IMR-90 (cell line): ENCODE measurements at regions not wholly inside any gene's neighbourhood (a gene's known extent, or its start where the extent isn't known, plus 50 kb on each side); places are given as distances from the start of the nearest gene placed in this dataset.
"Not testable (repeated sequence)": the region's sequence is repeated elsewhere in the genome, so short reads cannot be mapped to it uniquely, and the experiment has no call there.

Experiments
- ATAC-seq: fragments of 200-7000 bp; cut with Tn5 transposase; 2 replicates; pipeline ENCODE4 v1.9.1; 2020; ENCODE audit warnings: low read depth, mild to moderate bottlenecking, moderate library complexity
- BruUV-seq: library from RNA; stranded (reverse); fragments of 400-500 nt; replicated peaks from 2 replicates; lab custom pipeline; 2021; lab: Mats Ljungman, UMichigan
- CTCF ChIA-PET: fragments of 300-600 bp; formaldehyde crosslinking; extraction: SDS; loops from one replicate; lab custom pipeline; 2021; ENCODE audit warnings: antibody characterized with exemption; lab: Yijun Ruan, JAX
- POLR2A ChIA-PET: fragments of 300-600 bp; sonication (Branson Sonifier 250); formaldehyde crosslinking; loops from one replicate; lab custom pipeline; 2022; ENCODE audit warnings: antibody characterized with exemption; ENCODE audit not compliant: unreplicated experiment; lab: Charles Lee
- DNase-seq: peaks from one replicate; pipeline ENCODE4 v3.0.0; 2013
- H2AFZ ChIP-seq: replicated peaks from 2 replicates; pipeline ENCODE3; 2013; ENCODE audit warnings: low read length, mild to moderate bottlenecking; ENCODE audit not compliant: poor library complexity
- H2AK5ac ChIP-seq: 2 replicates; pipeline ENCODE4 v1.6.1; 2013; ENCODE audit warnings: low read depth, low read length, inconsistent platforms
- H2AK9ac ChIP-seq: replicated peaks from 2 replicates; pipeline ENCODE3; 2013; ENCODE audit warnings: mild to moderate bottlenecking, low read depth, low read length, moderate library complexity; ENCODE audit not compliant: poor library complexity
- H2BK120ac ChIP-seq: 2 replicates; pipeline ENCODE4 v1.6.1; 2013; ENCODE audit warnings: low read depth, low read length, inconsistent platforms
- H2BK15ac ChIP-seq: 3 replicates; pipeline ENCODE4 v1.6.1; 2013; ENCODE audit warnings: low read depth, low read length, inconsistent platforms
- H2BK20ac ChIP-seq: 2 replicates; pipeline ENCODE4 v1.6.1; 2013; ENCODE audit warnings: low read depth, mild to moderate bottlenecking, inconsistent platforms, low read length, moderate library complexity
- H2BK5ac ChIP-seq: 2 replicates; pipeline ENCODE4 v1.6.1; 2013; ENCODE audit warnings: mild to moderate bottlenecking, low read depth, low read length, inconsistent platforms; ENCODE audit not compliant: poor library complexity, severe bottlenecking
- H3K14ac ChIP-seq: replicated peaks from 2 replicates; pipeline ENCODE4 v1.6.1; 2013; ENCODE audit warnings: low read depth, low read length, inconsistent platforms
- H3K18ac ChIP-seq: 2 replicates; pipeline ENCODE4 v1.6.1; 2013; ENCODE audit warnings: low read depth, low read length, control low read depth
- H3K23ac ChIP-seq: 2 replicates; pipeline ENCODE4 v1.6.1; 2013; ENCODE audit warnings: low read depth, low read length, inconsistent platforms
- H3K27ac ChIP-seq: 2 replicates; pipeline ENCODE4 v1.5.1; 2013; ENCODE audit warnings: mild to moderate bottlenecking, control low read depth, low read length; ENCODE audit not compliant: insufficient read depth
- H3K27me3 ChIP-seq: 2 replicates; pipeline ENCODE4 v1.6.1; 2013; ENCODE audit warnings: low read length; ENCODE audit not compliant: control insufficient read depth, insufficient read depth
- H3K36me3 ChIP-seq: 2 replicates; pipeline ENCODE4 v1.6.1; 2013; ENCODE audit warnings: low read length, mixed read lengths; ENCODE audit not compliant: control insufficient read depth, insufficient read depth
- H3K4ac ChIP-seq: 2 replicates; pipeline ENCODE4 v1.6.1; 2013; ENCODE audit warnings: low read depth, low read length, inconsistent platforms
- H3K4me1 ChIP-seq: 2 replicates; pipeline ENCODE4 v1.6.1; 2013; ENCODE audit warnings: low read length, mixed read lengths; ENCODE audit not compliant: control insufficient read depth, insufficient read depth
- H3K4me2 ChIP-seq: 2 replicates; pipeline ENCODE4 v1.6.1; 2013; ENCODE audit warnings: low read depth, mild to moderate bottlenecking, control low read depth, low read length, moderate library complexity
- H3K4me3 ChIP-seq: 2 replicates; pipeline ENCODE4 v1.5.1; 2013; ENCODE audit warnings: low read depth, mild to moderate bottlenecking, control low read depth, low read length, moderate library complexity; ENCODE audit not compliant: insufficient read depth
- H3K56ac ChIP-seq: 2 replicates; pipeline ENCODE4 v1.6.1; 2013; ENCODE audit warnings: low read length, inconsistent platforms; ENCODE audit not compliant: insufficient read depth; ENCODE audit errors: extremely low read depth
- H3K79me1 ChIP-seq, 2 experiments: 2 replicates each; pipeline ENCODE4 v1.6.1; 2013; ENCODE audit warnings: low read length in 2 of 2, inconsistent platforms in 1 of 2, low read depth in 1 of 2
- H3K9ac ChIP-seq: 2 replicates; pipeline ENCODE4 v1.6.1; 2013; ENCODE audit warnings: low read depth, low read length, control low read depth
- H3K9me1 ChIP-seq: 2 replicates; pipeline ENCODE4 v1.6.1; 2013; ENCODE audit warnings: low read length, inconsistent platforms; ENCODE audit not compliant: insufficient read depth
- H3K9me3 ChIP-seq: 2 replicates; pipeline ENCODE4 v1.6.1; 2013; ENCODE audit warnings: low read length; ENCODE audit not compliant: control insufficient read depth, insufficient read depth
- H4K20me1 ChIP-seq: 2 replicates; pipeline ENCODE4 v1.6.1; 2013; ENCODE audit warnings: low read length, inconsistent platforms; ENCODE audit not compliant: insufficient read depth
- H4K5ac ChIP-seq: 2 replicates; pipeline ENCODE4 v1.6.1; 2013; ENCODE audit warnings: mild to moderate bottlenecking, low read depth, low read length, control low read depth
- H4K8ac ChIP-seq, 2 experiments: 2 replicates each; pipeline ENCODE4 v1.6.1; 2013; ENCODE audit warnings: low read depth in 2 of 2, low read length in 2 of 2, control low read depth in 1 of 2, inconsistent platforms in 1 of 2
- H4K91ac ChIP-seq: 2 replicates; pipeline ENCODE4 v1.6.1; 2013; ENCODE audit warnings: low read depth, low read length, inconsistent platforms; ENCODE audit not compliant: insufficient read depth
- MAFK ChIP-seq: IDR thresholded peaks from 2 replicates; pipeline ENCODE4 v1.6.1; 2012; ENCODE audit warnings: low read depth, low read length, improper control_type of control experiment
- RCOR1 ChIP-seq: IDR thresholded peaks from 2 replicates; pipeline ENCODE4 v1.6.1; 2012; ENCODE audit warnings: mild to moderate bottlenecking, low read length, improper control_type of control experiment; ENCODE audit not compliant: insufficient replicate concordance
- RFX5 ChIP-seq: IDR thresholded peaks from 2 replicates; pipeline ENCODE4 v1.8.0; 2012; ENCODE audit warnings: low read depth, mild to moderate bottlenecking, low read length, moderate library complexity
- WGBS, 2 experiments: methylation state at CpG; one replicate each; pipeline versions ENCODE4 v1.1.5 to v1.1.7; 2013; ENCODE audit warnings: missing lambda C conversion rate in 2 of 2; ENCODE audit not compliant: insufficient read length in 1 of 2; ENCODE audit errors: extremely low coverage in 2 of 2; 5-methylcytosine and 5-hydroxymethylcytosine counted together
- dilution Hi-C: fragments of 300-500 bp; cut with HindIII; formaldehyde crosslinking; loops from one replicate; pipeline ENCODE4 v1.14.3; 2018; ENCODE audit warnings: low sequenced_read_pairs; ENCODE audit not compliant: unreplicated experiment
- in situ Hi-C: fragments of 300-500 bp; cut with MboI; formaldehyde crosslinking; loops from 3 replicates; pipeline ENCODE4 v1.14.3; 2019; ENCODE audit warnings: low sequenced_read_pairs, inconsistent platforms, mixed read lengths
- intact Hi-C: fragments of 100-400 bp; cut with micrococcal nuclease; formaldehyde crosslinking; loops from 2 replicates; pipeline ENCODE4 v1.10.0; 2022

- H3K9me3 ChIP-seq = peaks cover 11% of the 10 kb centered on the region
- no peaks in the 10 kb centered on the region for H4K20me1 ChIP-seq
- no peak overlapping the region for H3K27ac ChIP-seq
- H3K4me3 ChIP-seq = no peak overlapping the region
- no peak overlapping the region for H4K5ac ChIP-seq
- H3K9ac ChIP-seq = no peak overlapping the region
- no peak overlapping the region for H3K56ac ChIP-seq
- dilution Hi-C loops = no loop called here
- no peak overlapping the region for H2BK5ac ChIP-seq
- no peak overlapping the region for H3K18ac ChIP-seq
- POLR2A ChIA-PET = no interaction called here
- no peak overlapping the region for H3K14ac ChIP-seq
- H3K27me3 ChIP-seq = no peaks in the 10 kb centered on the region
- H2AK9ac ChIP-seq = no peak overlapping the region
- no peaks in the 10 kb centered on the region for H3K79me1 ChIP-seq
- H2BK120ac ChIP-seq = no peak overlapping the region
- no peak overlapping the region for H2AK5ac ChIP-seq
- no peak for ATAC-seq
- no peak overlapping the region for H2AFZ ChIP-seq
- H3K36me3 ChIP-seq = no peaks in the 10 kb centered on the region
- CTCF ChIA-PET = no interaction called here
- in situ Hi-C loops = no loop called here
- H3K4me2 ChIP-seq = no peak overlapping the region
- WGBS, 2 experiments = 80% methylated on average over 1 of the region's 12 CpGs; no CpG with 5 or more reads in 1 of the 2 experiments
- H4K8ac ChIP-seq = no peak overlapping the region
- no TSS peak for BruUV-seq
- intact Hi-C loops = no loop called here
- no peak overlapping the region for H2BK20ac ChIP-seq
- DNase-seq = no peak
- no peak overlapping the region for H3K23ac ChIP-seq
- no peak overlapping the region for H2BK15ac ChIP-seq
- H3K4ac ChIP-seq = no peak overlapping the region
- H3K4me1 ChIP-seq = no peaks in the 10 kb centered on the region
- no peak overlapping the region for H4K91ac ChIP-seq
- TF ChIP-seq RFX5 = no peak
- TF ChIP-seq RCOR1 = no peak
- TF ChIP-seq MAFK = no peak
- H3K9me1 ChIP-seq = no peaks in the 10 kb centered on the region
Measured at GRCh38 chr2:239548451-239548871, 147.6 kb upstream of the HDAC4 start.

DNA sequence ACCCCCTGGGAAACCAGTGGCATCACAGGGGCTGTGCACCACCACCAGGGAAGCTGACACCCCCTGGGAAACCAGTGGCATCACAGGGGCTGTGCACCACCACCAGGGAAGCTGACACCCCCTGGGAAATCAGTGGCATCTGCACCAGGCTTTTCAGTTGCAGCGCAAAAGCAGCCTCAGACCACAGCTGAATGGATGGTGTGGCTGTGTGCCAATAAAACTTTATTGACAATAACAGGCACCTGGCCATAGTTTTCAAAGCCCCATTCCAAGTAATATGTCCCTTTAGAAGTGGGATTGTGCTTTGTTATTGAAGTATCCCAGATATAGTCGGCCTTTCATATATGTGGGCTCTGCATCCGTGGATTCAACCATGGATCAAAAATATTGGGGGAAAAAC, 146.3 kb upstream of the HDAC4 start:
- H3K79me1 ChIP-seq, H3K23ac ChIP-seq, POLR2A ChIA-PET, H2AK5ac ChIP-seq, H4K20me1 ChIP-seq, H2BK20ac ChIP-seq, dilution Hi-C loops, ATAC-seq, CTCF ChIA-PET, H3K4ac ChIP-seq, H2BK15ac ChIP-seq, H3K4me1 ChIP-seq, DNase-seq, H3K14ac ChIP-seq, intact Hi-C loops, BruUV-seq, H3K36me3 ChIP-seq, H3K4me3 ChIP-seq, in situ Hi-C loops, H3K18ac ChIP-seq, H2AFZ ChIP-seq, H2AK9ac ChIP-seq, H4K5ac ChIP-seq, H4K91ac ChIP-seq, H3K9me1 ChIP-seq, H2BK120ac ChIP-seq, H4K8ac ChIP-seq, H3K9ac ChIP-seq, H3K27me3 ChIP-seq, H2BK5ac ChIP-seq, H3K4me2 ChIP-seq, H3K27ac ChIP-seq, H3K56ac ChIP-seq: not testable (repeated sequence)
- WGBS, 2 experiments = no CpG with 5 or more reads among the region's 3 CpGs
- H3K9me3 ChIP-seq = peaks cover 11% of the 10 kb centered on the region
